Stimulated activated naive CD8-positive, alpha-beta T cell treated with anti-CD3 and anti-CD28 coated beads, Interleukin-15, Interleukin-2, amounts not matched to agents 100 U/mL and 50 U/mL, for 24 hours (primary cell): ENCODE measurements at regions not wholly inside any gene's neighbourhood (a gene's known extent, or its start where the extent isn't known, plus 50 kb on each side); places are given as distances from the start of the nearest gene placed in this dataset.

ENCODE experiments used
- ATAC-seq: fragments of 150-1000 bp; cut with Tn5 transposase; one replicate; pipeline ENCODE4 v1.10.0; 2021
- DNase-seq: peaks from one replicate; pipeline ENCODE4 v3.0.0; 2021

- DNase-seq: no peak
- no peak for ATAC-seq
Observed at GRCh38 chr3:135865553-135865952, 100.0 kb upstream of the PPP2R3A start.

GRCh38 chr3:135867911-135868310 lies 97.6 kb upstream of the PPP2R3A start:
- ATAC-seq (no peak), DNase-seq (no peak)

GRCh38 chr3:135868801-135869200 lies 96.7 kb upstream of the PPP2R3A start:
- ATAC-seq: no peak
- DNase-seq: no peak

- ATAC-seq (no peak), DNase-seq (no peak)
Observed at GRCh38 chr3:135869439-135870105, 96.0 kb upstream of the PPP2R3A start.

- ATAC-seq (no peak), DNase-seq (no peak)
Observed at GRCh38 chr3:135871311-135871710, 94.2 kb upstream of the PPP2R3A start.

- no peak for ATAC-seq
Observed at GRCh38 chr3:135874035-135874434, 91.5 kb upstream of the PPP2R3A start.

GRCh38 chr3:135878501-135878900 lies 87.0 kb upstream of the PPP2R3A start:
- DNase-seq (no peak), ATAC-seq (no peak)

More at GRCh38 chr3:135874035-135874434, 91.5 kb upstream of the PPP2R3A start:
- DNase-seq: no peak

- DNase-seq: no peak
- ATAC-seq: no peak
Observed at GRCh38 chr3:135885885-135886284, 79.6 kb upstream of the PPP2R3A start.

GRCh38 chr3:135887220-135887619 lies 78.3 kb upstream of the PPP2R3A start:
- DNase-seq (no peak), ATAC-seq (no peak)

GRCh38 chr3:135889443-135889842 lies 76.1 kb upstream of the PPP2R3A start:
- no peak for ATAC-seq
- DNase-seq: no peak

- DNase-seq (no peak), ATAC-seq (no peak)
Observed at GRCh38 chr3:135891121-135891520, 74.4 kb upstream of the PPP2R3A start.

GRCh38 chr3:135895106-135895733 lies 70.3 kb upstream of the PPP2R3A start:
- ATAC-seq: no peak

GRCh38 chr3:135895734-135896121 lies 69.8 kb upstream of the PPP2R3A start:
- ATAC-seq: no peak
- DNase-seq: no peak

More at GRCh38 chr3:135895106-135895733, 70.3 kb upstream of the PPP2R3A start:
- peak; percentile 54 for DNase-seq

GRCh38 chr3:135896613-135897012 lies 68.9 kb upstream of the PPP2R3A start:
- ATAC-seq: no peak
- DNase-seq: no peak

GRCh38 chr3:135897715-135898114 lies 67.8 kb upstream of the PPP2R3A start:
- ATAC-seq (no peak), DNase-seq (no peak)

GRCh38 chr3:135898774-135899173 lies 66.8 kb upstream of the PPP2R3A start:
- ATAC-seq: no peak
- DNase-seq: no peak

GRCh38 chr3:135905058-135905724 lies 60.3 kb upstream of the PPP2R3A start:
- no peak for DNase-seq
- ATAC-seq: no peak

- DNase-seq (no peak), ATAC-seq (no peak)
Observed at GRCh38 chr3:135907422-135908165, 57.9 kb upstream of the PPP2R3A start.

- ATAC-seq (no peak), DNase-seq (no peak)
Observed at GRCh38 chr3:135908225-135908624, 57.3 kb upstream of the PPP2R3A start.

- DNase-seq: no peak
- no peak for ATAC-seq
Observed at GRCh38 chr3:135908737-135909136, 56.8 kb upstream of the PPP2R3A start.

GRCh38 chr3:135911110-135911509 lies 54.4 kb upstream of the PPP2R3A start:
- ATAC-seq: no peak
- DNase-seq: no peak

GRCh38 chr3:135915206-135915605 lies 50.3 kb upstream of the PPP2R3A start:
- no peak for DNase-seq
- ATAC-seq: no peak
